PC-3 (cell line): ENCODE measurements at regions not wholly inside any gene's neighbourhood (a gene's known extent, or its start where the extent isn't known, plus 50 kb on each side); places are given as distances from the start of the nearest gene placed in this dataset.

ENCODE experiments used
- ATAC-seq: fragments of 200-7000 bp; cut with Tn5 transposase; 2 replicates; pipeline ENCODE4 v1.9.1; 2020; ENCODE audit warnings: mild to moderate bottlenecking, moderate library complexity
- BruUV-seq: library from RNA; stranded (reverse); fragments of 400-500 nt; replicated peaks from 2 replicates; lab custom pipeline; 2021; lab: Mats Ljungman, UMichigan
- CTCF ChIA-PET: fragments of 300-600 bp; sonication (Branson Sonifier 250); formaldehyde crosslinking; loops from one replicate; lab custom pipeline; 2022; ENCODE audit warnings: antibody characterized with exemption; lab: Charles Lee
- POLR2A ChIA-PET: fragments of 300-600 bp; sonication (Branson Sonifier 250); formaldehyde crosslinking; loops from one replicate; lab custom pipeline; 2022; ENCODE audit warnings: antibody characterized with exemption; ENCODE audit not compliant: unreplicated experiment; lab: Charles Lee
- DNase-seq: peaks from one replicate; pipeline ENCODE4 v3.0.0-alpha.2; 2015
- H2AFZ ChIP-seq: fragments of 300-600 bp; sonication (generic); 2 replicates; pipeline ENCODE4 v1.6.0; 2016; ENCODE audit warnings: antibody characterized with exemption, low read length
- H3F3A ChIP-seq: fragments of 300-600 bp; sonication (generic); one replicate; pipeline ENCODE4 v1.6.0; 2017; ENCODE audit warnings: antibody characterized with exemption, low read length, control low read depth, mild to moderate bottlenecking; ENCODE audit not compliant: unreplicated experiment
- H3K27ac ChIP-seq: fragments of 300-600 bp; sonication (generic); 2 replicates; pipeline ENCODE4 v1.5.1; 2016; ENCODE audit warnings: mild to moderate bottlenecking, low read length
- H3K27me3 ChIP-seq: fragments of 300-600 bp; sonication (generic); 2 replicates; pipeline ENCODE4 v1.6.1; 2016; ENCODE audit warnings: low read length, mixed read lengths
- H3K36me3 ChIP-seq: fragments of 300-600 bp; sonication (generic); 2 replicates; pipeline ENCODE4 v1.6.1; 2016; ENCODE audit warnings: low read depth, mixed run types, low read length, mixed read lengths
- H3K4me1 ChIP-seq: fragments of 300-600 bp; sonication (generic); 2 replicates; pipeline ENCODE4 v1.5.1; 2016; ENCODE audit warnings: low read length; ENCODE audit not compliant: insufficient read depth
- H3K4me2 ChIP-seq: fragments of 300-600 bp; sonication (generic); 2 replicates; pipeline ENCODE4 v1.6.0; 2016; ENCODE audit warnings: low read length
- H3K4me3 ChIP-seq: fragments of 300-600 bp; sonication (generic); 2 replicates; pipeline ENCODE4 v1.5.1; 2016; ENCODE audit warnings: mild to moderate bottlenecking, low read length, mixed read lengths
- H3K79me2 ChIP-seq: fragments of 300-600 bp; sonication (generic); 2 replicates; pipeline ENCODE4 v1.6.1; 2017; ENCODE audit warnings: low read length, mixed read lengths
- H3K9ac ChIP-seq: fragments of 300-600 bp; sonication (generic); 2 replicates; pipeline ENCODE4 v1.6.0; 2016; ENCODE audit warnings: mild to moderate bottlenecking, low read length
- H3K9me2 ChIP-seq: fragments of 300-600 bp; sonication (generic); replicated peaks from 2 replicates; pipeline ENCODE4 v1.6.1; 2016; ENCODE audit warnings: mixed run types, low read length, mixed read lengths
- H3K9me3 ChIP-seq: fragments of 300-600 bp; sonication (generic); 2 replicates; pipeline ENCODE4 v1.6.1; 2016; ENCODE audit warnings: low read length, mixed read lengths
- H4K20me1 ChIP-seq: fragments of 300-600 bp; sonication (generic); 2 replicates; pipeline ENCODE4 v1.6.1; 2016; ENCODE audit warnings: low read length, mixed read lengths
- EZH2 ChIP-seq: fragments of 300-600 bp; sonication (generic); IDR thresholded peaks from one replicate; pipeline ENCODE4 v1.6.1; 2017; ENCODE audit warnings: antibody characterized with exemption, mild to moderate bottlenecking, low read length; ENCODE audit not compliant: unreplicated experiment
- EZH2phosphoT487 ChIP-seq: fragments of 300-600 bp; sonication (generic); IDR thresholded peaks from 2 replicates; pipeline ENCODE4 v1.6.1; 2018; ENCODE audit warnings: mild to moderate bottlenecking, antibody characterized with exemption, low read length, borderline replicate concordance
- intact Hi-C: fragments of 100-400 bp; cut with micrococcal nuclease; formaldehyde crosslinking; loops from 2 replicates; pipeline ENCODE4 v1.9.0; 2023
- TF ChIP-seq, protein P1 (sequence below): fragments of 300-600 bp; sonication (generic); conservative IDR thresholded peaks from 2 replicates; pipeline ENCODE4 v1.5.1; 2017; ENCODE audit warnings: antibody characterized with exemption, low read depth, mild to moderate bottlenecking, low read length

DNA sequence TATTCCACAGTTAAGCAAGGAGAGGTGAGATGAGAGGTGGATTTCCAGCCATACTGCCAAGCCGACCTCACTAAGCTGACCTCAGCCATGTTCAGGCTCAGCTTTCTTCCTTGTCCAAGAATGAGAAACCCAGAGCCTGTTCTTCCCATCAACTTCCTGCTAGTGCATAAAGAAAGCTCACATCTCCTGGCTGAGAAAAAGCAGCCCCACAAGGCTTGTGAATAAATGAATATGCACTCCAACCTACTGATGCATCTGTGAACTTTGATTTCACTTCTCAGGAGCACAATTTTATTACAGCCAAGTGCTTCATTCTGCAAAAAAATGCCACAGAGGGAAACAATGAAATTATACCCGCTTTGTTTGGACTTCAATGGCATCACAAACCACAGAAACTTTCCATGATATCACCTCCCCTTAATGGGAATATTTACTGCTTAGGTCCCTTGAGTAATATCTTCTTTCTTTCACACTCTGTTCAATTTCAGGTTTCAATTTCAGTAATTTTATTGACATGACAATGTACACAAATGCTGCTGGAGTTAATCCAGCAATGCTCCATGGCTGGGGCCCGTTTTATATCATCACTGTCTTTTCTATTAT lies 437.0 kb upstream of the PPP2R3A start:
- no peaks in the 10 kb centered on the region for H3K36me3 ChIP-seq
- H3K9ac ChIP-seq, result no peak overlapping the region
- H3K27ac ChIP-seq, result no peak overlapping the region
- no peaks in the 10 kb centered on the region for H3K27me3 ChIP-seq
- no peaks in the 10 kb centered on the region for H4K20me1 ChIP-seq
- intact Hi-C loops, result no loop called here
- TF ChIP-seq EZH2phosphoT487 (no peak), EZH2 (no peak)
- TF ChIP-seq, protein P1, sequence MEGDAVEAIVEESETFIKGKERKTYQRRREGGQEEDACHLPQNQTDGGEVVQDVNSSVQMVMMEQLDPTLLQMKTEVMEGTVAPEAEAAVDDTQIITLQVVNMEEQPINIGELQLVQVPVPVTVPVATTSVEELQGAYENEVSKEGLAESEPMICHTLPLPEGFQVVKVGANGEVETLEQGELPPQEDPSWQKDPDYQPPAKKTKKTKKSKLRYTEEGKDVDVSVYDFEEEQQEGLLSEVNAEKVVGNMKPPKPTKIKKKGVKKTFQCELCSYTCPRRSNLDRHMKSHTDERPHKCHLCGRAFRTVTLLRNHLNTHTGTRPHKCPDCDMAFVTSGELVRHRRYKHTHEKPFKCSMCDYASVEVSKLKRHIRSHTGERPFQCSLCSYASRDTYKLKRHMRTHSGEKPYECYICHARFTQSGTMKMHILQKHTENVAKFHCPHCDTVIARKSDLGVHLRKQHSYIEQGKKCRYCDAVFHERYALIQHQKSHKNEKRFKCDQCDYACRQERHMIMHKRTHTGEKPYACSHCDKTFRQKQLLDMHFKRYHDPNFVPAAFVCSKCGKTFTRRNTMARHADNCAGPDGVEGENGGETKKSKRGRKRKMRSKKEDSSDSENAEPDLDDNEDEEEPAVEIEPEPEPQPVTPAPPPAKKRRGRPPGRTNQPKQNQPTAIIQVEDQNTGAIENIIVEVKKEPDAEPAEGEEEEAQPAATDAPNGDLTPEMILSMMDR, result no peak
- CTCF ChIA-PET, result no interaction called here
- H3K9me3 ChIP-seq, result no peaks in the 10 kb centered on the region
- H3K9me2 ChIP-seq, result no peaks in the 10 kb centered on the region
- POLR2A ChIA-PET, result no interaction called here
- DNase-seq (no peak), ATAC-seq (no peak)
- H3K4me2 ChIP-seq, result no peak overlapping the region
- no peaks in the 10 kb centered on the region for H3K4me1 ChIP-seq
- no peaks in the 10 kb centered on the region for H3K79me2 ChIP-seq
- no TSS peak for BruUV-seq
- H3F3A ChIP-seq, result no peaks in the 10 kb centered on the region
- H2AFZ ChIP-seq, result no peak overlapping the region
- H3K4me3 ChIP-seq, result no peak overlapping the region

- ChIA-PET CTCF (no interaction called here), POLR2A (no interaction called here)
- Histone ChIP-seq H2AFZ (no peak overlapping the region), H3K9ac (no peak overlapping the region), H3K4me3 (no peak overlapping the region), H3K9me3 (no peaks in the 10 kb centered on the region), H3K79me2 (no peaks in the 10 kb centered on the region), H3K9me2 (no peaks in the 10 kb centered on the region), H4K20me1 (no peaks in the 10 kb centered on the region), H3K4me1 (no peaks in the 10 kb centered on the region), H3K27me3 (no peaks in the 10 kb centered on the region), H3K27ac (no peak overlapping the region), H3K4me2 (no peak overlapping the region), H3F3A (no peaks in the 10 kb centered on the region), H3K36me3 (no peaks in the 10 kb centered on the region)
- no peak for TF ChIP-seq EZH2phosphoT487
- no peak for TF ChIP-seq EZH2
- TF ChIP-seq, protein P1, result no peak
- DNase-seq, result no peak
- BruUV-seq, result no TSS peak
- intact Hi-C loops, result no loop called here
- ATAC-seq, result no peak
Observed at GRCh38 chr3:135532021-135532420, 433.5 kb upstream of the PPP2R3A start.

DNA sequence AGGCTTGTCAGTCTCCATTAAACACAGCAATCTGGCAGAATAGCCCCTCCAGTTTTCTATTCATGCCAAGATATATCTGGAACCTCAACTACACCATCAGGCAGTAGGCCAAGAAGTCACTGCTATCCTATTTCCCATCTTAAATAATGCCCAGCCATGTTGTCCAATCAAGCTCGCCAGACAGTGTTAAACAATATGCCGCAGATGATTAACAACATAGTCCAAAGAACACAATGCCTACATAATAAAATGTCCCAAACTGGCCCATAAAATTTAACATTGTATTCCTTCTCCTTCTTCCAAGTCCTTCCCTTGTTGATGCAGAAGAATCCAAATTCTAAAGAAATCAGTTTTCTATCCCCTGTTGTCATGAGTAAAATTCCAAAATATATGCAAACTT lies 427.4 kb upstream of the PPP2R3A start:
- Histone ChIP-seq H3K4me3 (no peak overlapping the region), H3K9me2 (no peaks in the 10 kb centered on the region), H3K79me2 (no peaks in the 10 kb centered on the region), H3K36me3 (no peaks in the 10 kb centered on the region), H3K9ac (no peak overlapping the region), H3K27ac (no peak overlapping the region), H3K4me2 (no peak overlapping the region), H3K9me3 (no peaks in the 10 kb centered on the region), H3K27me3 (no peaks in the 10 kb centered on the region), H4K20me1 (no peaks in the 10 kb centered on the region), H3K4me1 (no peaks in the 10 kb centered on the region), H2AFZ (no peak overlapping the region), H3F3A (no peaks in the 10 kb centered on the region)
- ATAC-seq (no peak), DNase-seq (no peak)
- BruUV-seq, result no TSS peak
- no peak for TF ChIP-seq EZH2phosphoT487
- TF ChIP-seq, protein P1, result no peak
- TF ChIP-seq EZH2, result no peak
- POLR2A ChIA-PET, result no interaction called here
- intact Hi-C loops, result no loop called here
- CTCF ChIA-PET, result no interaction called here
